Astrocyte of the cerebellum (primary cell): ENCODE measurements at regions not wholly inside any gene's neighbourhood (a gene's known extent, or its start where the extent isn't known, plus 50 kb on each side); places are given as distances from the start of the nearest gene placed in this dataset.
"Not testable (repeated sequence)": the region's sequence is repeated elsewhere in the genome, so short reads cannot be mapped to it uniquely, and the experiment has no call there.

Experiments
- DNase-seq: peaks from one replicate; pipeline ENCODE4 v3.0.0-alpha.2; 2011; ENCODE audit warnings: low read depth
- H3K4me3 ChIP-seq: 2 replicates; pipeline ENCODE4 v1.5.1; 2011; ENCODE audit warnings: mild to moderate bottlenecking, low read depth, low read length, moderate library complexity
- in situ Hi-C: cut with HindIII; loops from 2 replicates; pipeline ENCODE4 v1.10.0; 2017; ENCODE audit warnings: low sequenced_read_pairs
- TF ChIP-seq, protein P1 (sequence below): IDR thresholded peaks from 2 replicates; pipeline ENCODE4 v1.5.1; 2012; ENCODE audit warnings: low read length, low read depth, moderate library complexity, mild to moderate bottlenecking; ENCODE audit errors: missing control alignments

DNA sequence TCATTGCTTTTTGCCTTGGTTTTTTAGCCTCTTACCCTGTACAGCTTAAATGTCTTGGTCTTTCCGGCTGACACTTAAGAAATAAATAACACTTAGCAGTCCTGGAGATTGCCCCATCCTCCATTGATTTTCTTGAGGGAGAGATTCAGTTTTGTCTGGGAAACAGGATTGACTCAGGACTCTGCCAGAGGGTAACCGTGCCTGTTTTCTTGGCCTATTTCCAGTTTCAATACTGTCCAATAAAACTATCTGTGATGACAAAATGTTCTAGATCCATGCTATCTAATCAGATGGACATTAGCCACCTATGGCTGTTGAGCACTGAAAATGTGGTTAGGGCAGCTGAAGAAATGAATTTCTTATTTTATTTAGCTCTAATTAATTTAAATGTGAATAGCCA, 216.1 kb downstream of the DUSP10 start:
- H3K4me3 ChIP-seq, result no peak overlapping the region
- no peak for DNase-seq
- in situ Hi-C loops, result no loop called here
- TF ChIP-seq, protein P1, sequence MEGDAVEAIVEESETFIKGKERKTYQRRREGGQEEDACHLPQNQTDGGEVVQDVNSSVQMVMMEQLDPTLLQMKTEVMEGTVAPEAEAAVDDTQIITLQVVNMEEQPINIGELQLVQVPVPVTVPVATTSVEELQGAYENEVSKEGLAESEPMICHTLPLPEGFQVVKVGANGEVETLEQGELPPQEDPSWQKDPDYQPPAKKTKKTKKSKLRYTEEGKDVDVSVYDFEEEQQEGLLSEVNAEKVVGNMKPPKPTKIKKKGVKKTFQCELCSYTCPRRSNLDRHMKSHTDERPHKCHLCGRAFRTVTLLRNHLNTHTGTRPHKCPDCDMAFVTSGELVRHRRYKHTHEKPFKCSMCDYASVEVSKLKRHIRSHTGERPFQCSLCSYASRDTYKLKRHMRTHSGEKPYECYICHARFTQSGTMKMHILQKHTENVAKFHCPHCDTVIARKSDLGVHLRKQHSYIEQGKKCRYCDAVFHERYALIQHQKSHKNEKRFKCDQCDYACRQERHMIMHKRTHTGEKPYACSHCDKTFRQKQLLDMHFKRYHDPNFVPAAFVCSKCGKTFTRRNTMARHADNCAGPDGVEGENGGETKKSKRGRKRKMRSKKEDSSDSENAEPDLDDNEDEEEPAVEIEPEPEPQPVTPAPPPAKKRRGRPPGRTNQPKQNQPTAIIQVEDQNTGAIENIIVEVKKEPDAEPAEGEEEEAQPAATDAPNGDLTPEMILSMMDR, result no peak

DNA sequence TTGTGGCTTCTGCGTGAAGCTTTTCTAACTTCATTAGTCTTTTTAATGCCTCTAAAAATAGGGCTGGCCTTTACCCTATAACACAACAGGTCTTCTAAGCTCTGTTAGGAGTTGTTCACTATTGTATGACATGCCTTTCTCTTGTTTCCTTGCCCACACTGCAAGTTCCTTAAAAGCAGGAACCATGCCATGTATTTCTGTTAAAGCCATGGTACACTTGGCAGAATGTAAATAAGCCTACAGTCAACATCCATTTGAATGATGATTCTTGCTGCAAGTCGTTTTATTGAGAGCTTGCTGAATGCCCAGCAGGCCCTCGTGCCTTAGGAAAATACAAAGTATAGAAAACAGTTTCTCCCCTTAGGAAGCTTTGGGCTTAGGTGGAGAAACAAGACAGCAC, 214.6 kb downstream of the DUSP10 start:
- in situ Hi-C loops, result no loop called here
- DNase-seq, result no peak
- H3K4me3 ChIP-seq, result no peak overlapping the region
- TF ChIP-seq, protein P1, result no peak

DNA sequence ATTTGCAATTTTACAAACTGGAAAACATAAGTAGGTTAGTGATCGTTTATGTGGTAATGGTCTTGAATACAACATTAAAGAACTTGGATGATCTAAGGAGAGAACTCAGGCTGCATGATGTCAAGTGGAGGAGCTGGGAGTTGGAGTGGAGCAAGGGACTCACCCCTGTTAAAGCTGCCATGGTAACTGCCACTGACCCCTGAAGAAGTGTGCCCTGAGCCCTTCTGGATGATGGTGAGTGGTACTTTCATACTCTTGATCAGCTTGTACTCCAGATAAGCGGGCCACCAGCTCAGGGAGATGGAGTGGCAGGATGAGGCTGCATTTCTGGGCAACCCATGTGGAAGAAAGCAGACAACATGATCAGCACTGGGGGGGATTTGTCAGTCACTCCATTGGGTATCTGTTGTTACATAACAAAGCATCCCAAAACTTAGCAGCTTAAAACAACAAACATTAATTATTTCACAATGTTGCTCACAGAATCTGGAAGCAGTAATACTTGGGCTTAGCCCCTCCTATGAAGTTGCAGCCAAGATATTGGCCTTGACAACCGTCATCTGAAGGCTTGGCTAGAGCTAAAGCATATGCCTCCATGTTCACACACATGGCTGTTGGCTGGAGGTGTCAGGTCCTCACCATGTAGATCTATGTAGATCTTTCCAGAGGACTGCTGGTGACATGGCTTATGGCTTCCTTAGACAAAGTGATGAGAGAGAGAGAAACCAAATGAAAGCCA, 213.8 kb downstream of the DUSP10 start:
- TF ChIP-seq, protein P1, result no peak
- in situ Hi-C loops, result no loop called here
- H3K4me3 ChIP-seq, result no peak overlapping the region
- no peak for DNase-seq

DNA sequence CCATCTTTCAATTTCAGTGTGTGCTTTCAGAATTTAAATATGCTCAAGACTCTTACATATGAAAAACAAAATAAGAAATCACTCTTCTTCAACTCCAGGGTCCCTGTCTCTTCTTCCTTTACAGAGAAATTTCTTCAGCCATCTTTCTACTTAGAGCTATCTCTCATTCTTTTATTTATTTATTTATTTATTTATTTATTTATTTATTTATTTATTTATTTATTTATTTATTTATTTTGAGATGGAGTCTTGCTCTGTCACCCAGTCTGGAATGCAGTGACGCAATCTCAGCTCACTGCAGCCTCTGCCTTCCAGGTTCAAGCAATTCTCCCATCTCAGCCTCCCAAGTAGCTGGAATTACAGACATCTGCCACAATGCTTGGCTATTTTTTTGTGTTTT, 211.7 kb downstream of the DUSP10 start:
- DNase-seq, H3K4me3 ChIP-seq, in situ Hi-C loops: not testable (repeated sequence)

DNA sequence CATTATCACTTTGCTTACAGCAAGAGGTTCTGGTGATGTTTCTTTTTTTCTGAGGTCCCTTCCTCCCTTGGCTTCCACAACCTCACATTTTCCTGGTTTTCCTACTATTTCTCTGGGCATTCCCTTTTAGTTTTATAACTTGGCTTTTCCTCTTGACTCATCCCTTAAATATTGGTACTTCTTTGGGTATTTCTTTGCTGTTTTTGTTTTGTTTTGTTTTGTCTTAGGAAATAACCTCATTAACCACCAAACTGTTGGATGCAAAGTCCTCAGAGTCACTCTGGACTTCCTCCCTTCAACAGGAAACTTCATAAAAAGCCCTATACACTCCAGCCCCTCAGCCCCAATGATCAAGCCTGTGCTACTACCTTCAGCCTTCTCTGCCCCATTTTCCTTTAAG, 211.1 kb downstream of the DUSP10 start:
- TF ChIP-seq, protein P1, result no peak
- in situ Hi-C loops, result no loop called here
- no peak overlapping the region for H3K4me3 ChIP-seq
- DNase-seq, result no peak

DNA sequence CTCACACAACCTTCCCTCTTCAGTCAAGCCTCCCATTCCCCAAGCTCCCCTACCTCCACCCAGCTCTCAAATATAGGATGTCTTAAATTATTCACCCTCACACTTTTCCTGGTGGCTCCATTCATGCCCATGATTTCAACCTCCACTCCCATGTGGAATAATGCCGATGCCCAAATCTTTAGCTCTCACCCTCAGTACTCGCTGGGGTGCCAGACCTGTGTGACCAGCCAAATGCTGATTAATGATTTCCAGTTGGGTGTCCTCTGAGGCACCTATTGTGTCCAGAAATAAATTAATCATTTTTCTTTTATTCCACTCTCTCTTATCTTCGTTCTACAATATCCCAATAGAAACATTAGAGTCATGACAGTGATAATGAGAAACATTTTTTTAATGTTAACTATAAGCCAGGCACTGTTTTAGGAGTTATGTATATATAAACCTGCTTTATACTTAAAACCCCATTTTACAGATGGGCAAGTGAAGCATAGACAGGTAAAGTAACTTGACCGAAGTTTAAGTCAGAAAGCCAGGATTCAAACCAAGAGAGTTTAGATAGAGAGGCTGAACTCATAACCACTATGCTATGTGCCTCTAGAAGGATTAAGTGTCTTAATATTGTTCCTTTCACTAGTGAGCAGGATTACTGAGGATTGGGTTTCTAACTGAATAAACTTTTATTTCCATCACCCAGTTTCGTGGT, 209.7 kb downstream of the DUSP10 start:
- TF ChIP-seq, protein P1, result no peak
- in situ Hi-C loops, result no loop called here
- H3K4me3 ChIP-seq, result no peak overlapping the region
- DNase-seq, result no peak

DNA sequence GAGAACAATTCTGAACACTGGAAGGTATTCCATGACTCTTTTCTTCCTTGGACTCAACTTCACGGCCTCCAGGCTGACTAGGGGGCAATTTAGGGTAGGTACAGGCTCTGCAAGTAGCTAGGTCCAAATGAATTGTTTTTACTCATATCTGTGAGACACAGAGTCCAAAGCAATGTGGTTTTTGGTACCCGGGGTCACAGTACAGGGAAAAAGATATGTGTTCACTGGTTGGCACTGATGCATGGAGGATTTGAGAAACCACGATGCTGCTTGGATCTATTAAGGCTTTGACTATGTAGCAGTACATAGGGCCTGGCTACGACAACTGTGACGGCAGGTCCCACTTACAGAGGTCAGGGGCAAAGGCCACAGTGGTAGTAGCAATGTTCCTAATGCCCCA, 200.6 kb downstream of the DUSP10 start:
- TF ChIP-seq, protein P1, result no peak
- no peak overlapping the region for H3K4me3 ChIP-seq
- in situ Hi-C loops, result no loop called here
- no peak for DNase-seq
